PC-9 (cell line): ENCODE measurements at regions not wholly inside any gene's neighbourhood (a gene's known extent, or its start where the extent isn't known, plus 50 kb on each side); places are given as distances from the start of the nearest gene placed in this dataset.

Experiments used
- CTCF ChIP-seq: fragments of 200-600 bp; sonication (generic); conservative IDR thresholded peaks from 2 replicates; pipeline ENCODE4 v1.6.1; 2017; ENCODE audit warnings: mixed run types, antibody characterized with exemption, mild to moderate bottlenecking, moderate library complexity
- EZH2 ChIP-seq: fragments of 200-600 bp; sonication (generic); IDR thresholded peaks from 2 replicates; pipeline ENCODE4 v1.8.0; 2017; ENCODE audit warnings: antibody characterized with exemption, low read depth

- TF ChIP-seq CTCF (no peak), EZH2 (no peak)
These were observed 193.3 kb upstream of the SYT1 start for GRCh38 chr12:78671295-78671694.
